ENCODE measurements at regions not wholly inside any gene's neighbourhood (a gene's known extent, or its start where the extent isn't known, plus 50 kb on each side); places are given as distances from the start of the nearest gene placed in this dataset.

DNA sequence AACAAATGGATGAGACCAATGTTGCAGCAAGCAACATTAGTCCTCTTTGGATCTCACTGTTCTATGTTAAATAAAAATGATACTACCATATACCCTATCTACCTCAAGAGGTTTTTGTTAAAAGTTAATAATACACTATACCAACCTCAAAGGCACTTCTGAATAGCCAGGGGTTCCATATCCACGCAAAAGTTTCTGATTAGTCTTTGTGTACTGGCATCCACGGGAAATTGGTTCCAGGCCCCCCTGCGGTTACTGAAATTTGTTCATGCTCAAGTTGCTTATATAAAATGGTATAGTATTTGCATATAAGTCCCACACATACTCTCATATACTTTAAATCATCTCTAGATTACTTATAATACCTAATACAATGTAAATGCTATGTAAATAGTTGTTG lies 585.7 kb downstream of the INSC start:
- TF ChIP-seq GATA3 (IDR thresholded peaks at IDR 0.05; ENCODE audit: low read depth, low read length) (no peak), GATA2 (IDR thresholded peaks at IDR 0.05; ENCODE audit: low read depth, low read length) (no peak)

Data from SH-SY5Y (cell line).